Ectodermal cell (in vitro differentiated cells): ENCODE measurements at regions not wholly inside any gene's neighbourhood (a gene's known extent, or its start where the extent isn't known, plus 50 kb on each side); places are given as distances from the start of the nearest gene placed in this dataset.

ENCODE experiments used
- H3K27ac ChIP-seq: 2 replicates; pipeline ENCODE4 v1.7.0; 2013; ENCODE audit warnings: mild to moderate bottlenecking, low read depth, low read length; ENCODE audit not compliant: insufficient read depth, poor library complexity, severe bottlenecking
- H3K27me3 ChIP-seq: 2 replicates; pipeline ENCODE4 v1.7.0; 2013; ENCODE audit warnings: mild to moderate bottlenecking, low read length; ENCODE audit not compliant: insufficient read depth, control insufficient read depth, poor library complexity, severe bottlenecking
- H3K36me3 ChIP-seq: one replicate; pipeline ENCODE4 v1.7.0; 2013; ENCODE audit warnings: low read length; ENCODE audit not compliant: control insufficient read depth, insufficient read depth
- H3K4me1 ChIP-seq: one replicate; pipeline ENCODE4 v1.7.0; 2013; ENCODE audit warnings: low read length; ENCODE audit not compliant: control insufficient read depth, insufficient read depth
- H3K4me3 ChIP-seq: 2 replicates; pipeline ENCODE4 v1.7.0; 2013; ENCODE audit warnings: low read depth, low read length, control low read depth; ENCODE audit not compliant: insufficient read depth
- H3K9me3 ChIP-seq: 2 replicates; pipeline ENCODE4 v1.7.0; 2013; ENCODE audit warnings: mild to moderate bottlenecking, low read length, moderate library complexity; ENCODE audit not compliant: control insufficient read depth
- WGBS, 2 experiments: methylation state at CpG; one replicate each; pipeline ENCODE4 v1.1.7; 2013; ENCODE audit warnings: missing lambda C conversion rate in 2 of 2; 5-methylcytosine and 5-hydroxymethylcytosine counted together

- no peaks in the 10 kb centered on the region for H3K9me3 ChIP-seq
- no peak overlapping the region for H3K4me3 ChIP-seq
- 81 to 92% methylated on average over 3 of the region's 3 CpGs for WGBS, 2 experiments
- no peaks in the 10 kb centered on the region for H3K27me3 ChIP-seq
- no peaks in the 10 kb centered on the region for H3K36me3 ChIP-seq
- no peak overlapping the region for H3K27ac ChIP-seq
- no peaks in the 10 kb centered on the region for H3K4me1 ChIP-seq
Observed at GRCh38 chr2:76256458-76257088, 545.9 kb upstream of the GCFC2 start.

- Histone ChIP-seq H3K27ac (no peak overlapping the region), H3K9me3 (no peaks in the 10 kb centered on the region), H3K27me3 (no peaks in the 10 kb centered on the region), H3K4me1 (no peaks in the 10 kb centered on the region), H3K36me3 (no peaks in the 10 kb centered on the region), H3K4me3 (no peak overlapping the region)
- WGBS, 2 experiments, result 100% methylated on average over 1 of the region's 1 CpG
Observed at GRCh38 chr2:76252704-76253103, 542.0 kb upstream of the GCFC2 start.

GRCh38 chr2:76251342-76251741 is 540.6 kb upstream of the GCFC2 start:
- Histone ChIP-seq H3K36me3 (no peaks in the 10 kb centered on the region), H3K9me3 (no peaks in the 10 kb centered on the region), H3K27me3 (no peaks in the 10 kb centered on the region), H3K4me1 (no peaks in the 10 kb centered on the region), H3K27ac (no peak overlapping the region), H3K4me3 (no peak overlapping the region)
- WGBS, 2 experiments, result 71 to 89% methylated on average over 1 to 2 of the region's 2 CpGs

GRCh38 chr2:76247006-76247405 is 536.3 kb upstream of the GCFC2 start:
- Histone ChIP-seq H3K36me3 (no peaks in the 10 kb centered on the region), H3K9me3 (no peaks in the 10 kb centered on the region), H3K27ac (no peak overlapping the region), H3K4me3 (no peak overlapping the region), H3K27me3 (no peaks in the 10 kb centered on the region), H3K4me1 (no peaks in the 10 kb centered on the region)
- WGBS, 2 experiments, result 84 to 87% methylated on average over 3 of the region's 3 CpGs

- 76 to 84% methylated on average over 5 of the region's 5 CpGs for WGBS, 2 experiments
- Histone ChIP-seq H3K9me3 (no peaks in the 10 kb centered on the region), H3K36me3 (no peaks in the 10 kb centered on the region), H3K4me1 (no peaks in the 10 kb centered on the region), H3K4me3 (no peak overlapping the region), H3K27ac (no peak overlapping the region), H3K27me3 (no peaks in the 10 kb centered on the region)
Observed at GRCh38 chr2:76211991-76212985, 501.6 kb upstream of the GCFC2 start.

- H3K9me3 ChIP-seq, result no peaks in the 10 kb centered on the region
- no peaks in the 10 kb centered on the region for H3K27me3 ChIP-seq
- no peak overlapping the region for H3K27ac ChIP-seq
- no peaks in the 10 kb centered on the region for H3K36me3 ChIP-seq
- no peak overlapping the region for H3K4me3 ChIP-seq
- no peaks in the 10 kb centered on the region for H3K4me1 ChIP-seq
- 95 to 98% methylated on average over 3 of the region's 3 CpGs for WGBS, 2 experiments
Observed at GRCh38 chr2:76210551-76210950, 499.8 kb upstream of the GCFC2 start.

GRCh38 chr2:76204048-76204447 is 493.3 kb upstream of the GCFC2 start:
- no peak overlapping the region for H3K4me3 ChIP-seq
- H3K4me1 ChIP-seq, result no peaks in the 10 kb centered on the region
- H3K27ac ChIP-seq, result no peak overlapping the region
- H3K9me3 ChIP-seq, result no peaks in the 10 kb centered on the region
- 98 to 100% methylated on average over 2 of the region's 2 CpGs for WGBS, 2 experiments
- H3K27me3 ChIP-seq, result no peaks in the 10 kb centered on the region
- H3K36me3 ChIP-seq, result no peaks in the 10 kb centered on the region

- 92 to 94% methylated on average over 2 of the region's 2 CpGs for WGBS, 2 experiments
- Histone ChIP-seq H3K4me1 (no peaks in the 10 kb centered on the region), H3K36me3 (no peaks in the 10 kb centered on the region), H3K27ac (no peak overlapping the region), H3K27me3 (no peaks in the 10 kb centered on the region), H3K4me3 (no peak overlapping the region), H3K9me3 (no peaks in the 10 kb centered on the region)
Observed at GRCh38 chr2:76202866-76203265, 492.2 kb upstream of the GCFC2 start.

- no peak overlapping the region for H3K27ac ChIP-seq
- H3K4me1 ChIP-seq, result no peaks in the 10 kb centered on the region
- WGBS, 2 experiments, result 37 to 51% methylated on average over 6 to 7 of the region's 7 CpGs
- no peaks in the 10 kb centered on the region for H3K27me3 ChIP-seq
- H3K36me3 ChIP-seq, result no peaks in the 10 kb centered on the region
- H3K9me3 ChIP-seq, result no peaks in the 10 kb centered on the region
- no peak overlapping the region for H3K4me3 ChIP-seq
Observed at GRCh38 chr2:76197842-76198448, 487.2 kb upstream of the GCFC2 start.

GRCh38 chr2:76197428-76197827 is 486.7 kb upstream of the GCFC2 start:
- Histone ChIP-seq H3K9me3 (no peaks in the 10 kb centered on the region), H3K4me3 (no peak overlapping the region), H3K36me3 (no peaks in the 10 kb centered on the region), H3K27me3 (no peaks in the 10 kb centered on the region), H3K4me1 (no peaks in the 10 kb centered on the region), H3K27ac (no peak overlapping the region)
- 87 to 94% methylated on average over 8 to 9 of the region's 9 CpGs for WGBS, 2 experiments
